COR-L47 (cell line): ENCODE measurements at regions not wholly inside any gene's neighbourhood (a gene's known extent, or its start where the extent isn't known, plus 50 kb on each side); places are given as distances from the start of the nearest gene placed in this dataset.
"Not testable (repeated sequence)": the region's sequence is repeated elsewhere in the genome, so short reads cannot be mapped to it uniquely, and the experiment has no call there.

Source experiments
- DNase-seq: peaks from one replicate; lab custom pipeline; 2025; lab: John Stamatoyannopoulos, UW

- DNase-seq, result peak; percentile 78
Measured at GRCh38 chr18:57881818-57882413, 78.8 kb upstream of the ATP8B1 start.

DNA sequence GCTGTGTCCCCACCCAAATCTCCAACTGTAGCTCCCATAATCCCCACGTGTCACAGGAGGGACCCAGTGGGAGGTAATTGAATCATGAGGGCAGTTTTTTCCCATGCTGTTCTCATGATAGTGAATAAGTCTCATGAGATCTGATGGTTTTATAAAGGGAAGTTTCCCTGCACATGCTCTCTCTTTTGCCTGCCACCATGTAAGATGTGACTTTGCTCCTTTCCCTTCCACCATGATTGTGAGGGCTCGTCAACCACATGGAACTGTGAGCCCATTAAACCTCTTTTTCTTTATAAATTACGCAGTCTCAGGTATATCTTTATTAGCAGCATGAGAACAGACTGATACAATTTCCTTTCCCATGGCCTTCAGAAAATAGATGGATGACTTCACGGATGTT is 76.8 kb upstream of the ATP8B1 start:
- not testable (repeated sequence) for DNase-seq

- DNase-seq, result no peak
Measured at GRCh38 chr18:57869221-57869620, 66.1 kb upstream of the ATP8B1 start.

GRCh38 chr18:57866355-57866754 is 63.2 kb upstream of the ATP8B1 start:
- DNase-seq, result no peak

- DNase-seq, result no peak
Measured at GRCh38 chr18:57864615-57865121, 61.6 kb upstream of the ATP8B1 start.

DNA sequence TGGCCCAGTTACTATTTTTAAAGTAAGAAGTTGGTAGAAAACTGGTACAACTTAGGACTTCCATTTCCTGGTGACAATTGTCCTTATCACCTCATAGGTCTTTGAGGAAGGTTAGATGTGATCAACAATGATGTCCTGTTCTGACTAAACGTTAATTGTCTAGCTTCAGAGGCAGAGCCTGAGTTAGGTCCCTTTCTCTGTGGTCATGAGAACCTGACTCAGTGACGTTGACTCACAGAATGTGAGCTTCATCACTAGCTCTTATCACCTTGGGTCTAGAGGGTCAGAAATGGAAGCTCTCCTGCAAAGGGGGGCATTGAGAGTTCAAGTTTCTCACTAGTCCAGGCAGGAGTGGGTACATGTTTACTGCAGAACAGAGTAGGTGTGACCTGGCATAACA is 60.6 kb upstream of the ATP8B1 start:
- no peak for DNase-seq

DNA sequence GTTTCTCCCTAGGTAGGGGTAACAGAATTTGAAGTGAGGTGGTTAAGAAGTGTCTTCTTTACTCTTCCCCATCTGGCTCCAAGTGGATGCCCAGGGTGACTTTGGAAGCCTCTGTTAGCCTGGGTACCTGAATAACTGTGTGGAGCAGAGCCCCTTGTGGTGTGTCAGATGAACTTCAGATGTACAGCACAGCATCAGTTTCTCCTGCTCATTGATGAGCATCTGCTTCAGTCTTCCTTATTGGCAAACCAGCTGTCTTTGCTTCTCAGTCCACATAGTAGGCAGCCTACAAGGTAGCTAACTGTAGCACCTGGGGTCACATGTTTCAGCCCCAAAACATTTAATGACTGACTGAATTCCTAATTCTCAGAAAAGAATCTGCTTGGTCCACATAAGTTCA is 56.2 kb upstream of the ATP8B1 start:
- peak; percentile 43 for DNase-seq

GRCh38 chr18:57856557-57857280 is 53.6 kb upstream of the ATP8B1 start:
- DNase-seq, result no peak

- no peak for DNase-seq
Measured at GRCh38 chr18:57856128-57856527, 53.0 kb upstream of the ATP8B1 start.

- no peak for DNase-seq
Measured at GRCh38 chr18:57855551-57855950, 52.4 kb upstream of the ATP8B1 start.

DNA sequence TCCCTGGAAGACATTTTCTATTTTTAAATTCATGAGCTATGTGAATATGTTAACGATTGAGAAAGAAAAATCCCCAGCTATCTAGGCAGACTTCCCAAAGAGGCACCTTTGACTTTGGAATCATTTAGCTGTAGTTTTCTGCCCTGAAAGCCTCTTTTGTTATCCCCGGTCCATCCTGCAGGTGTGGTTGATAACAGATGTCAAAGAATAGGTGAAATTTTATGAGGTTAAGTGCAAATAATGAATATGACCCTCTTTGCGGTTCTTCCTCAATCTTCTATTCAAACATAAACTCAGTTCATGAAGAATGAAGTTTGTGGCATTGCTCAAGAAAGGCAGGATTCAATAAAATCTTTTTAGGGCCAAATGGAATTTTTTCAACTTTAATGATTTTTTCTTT is 51.6 kb upstream of the ATP8B1 start:
- no peak for DNase-seq

GRCh38 chr18:57853864-57854263 is 50.7 kb upstream of the ATP8B1 start:
- no peak for DNase-seq

DNA sequence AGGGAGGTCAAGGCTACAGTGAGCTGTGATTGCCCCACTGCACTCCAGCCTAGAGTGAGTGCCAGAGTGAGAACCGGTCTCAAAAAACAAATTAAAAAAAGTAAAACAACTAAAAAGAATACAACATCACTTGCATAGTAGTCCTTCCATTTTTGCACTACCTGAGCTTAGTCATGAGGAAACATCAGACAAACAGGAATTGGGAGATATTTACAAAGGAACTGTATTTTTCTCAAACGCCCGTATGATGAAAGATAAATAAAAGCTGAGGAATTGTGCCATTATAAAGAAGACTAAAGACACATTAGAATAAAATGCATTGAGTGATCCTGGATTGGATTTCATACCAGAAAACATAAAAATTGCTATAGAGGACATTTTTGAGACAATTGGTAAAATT is 50.0 kb upstream of the ATP8B1 start:
- no peak for DNase-seq
